GM12878 (cell line): ENCODE measurements at regions not wholly inside any gene's neighbourhood (a gene's known extent, or its start where the extent isn't known, plus 50 kb on each side); places are given as distances from the start of the nearest gene placed in this dataset.

Experiments
- ATAC-seq: fragments of 200-7000 bp; cut with Tn5 transposase; 3 replicates; pipeline ENCODE4 v1.9.1; 2020; ENCODE audit warnings: mild to moderate bottlenecking, moderate library complexity
- BruUV-seq: library from RNA; stranded (reverse); fragments of 400-500 nt; replicated peaks from 2 replicates; lab custom pipeline; 2021; lab: Mats Ljungman, UMichigan
- CTCF ChIA-PET: fragments of 300-600 bp; sonication (Branson Sonifier 250); formaldehyde crosslinking; extraction: SDS; loops from one replicate; lab custom pipeline; 2021; ENCODE audit warnings: inconsistent platforms; lab: Yijun Ruan, JAX
- POLR2A ChIA-PET: fragments of 350-600 bp; formaldehyde crosslinking; extraction: SDS; loops from one replicate; lab custom pipeline; 2021; ENCODE audit warnings: inconsistent platforms; lab: Charles Lee
- RAD21 ChIA-PET: fragments of 300-600 bp; sonication (Branson Sonifier 250); formaldehyde crosslinking; loops from one replicate; lab custom pipeline; 2023; ENCODE audit warnings: antibody characterized with exemption; ENCODE audit not compliant: unreplicated experiment; lab: Charles Lee
- SMC1A ChIA-PET: fragments of 300-600 bp; sonication (Branson Sonifier 250); formaldehyde crosslinking; loops from one replicate; lab custom pipeline; 2023; ENCODE audit not compliant: unreplicated experiment, uncharacterized antibody; lab: Charles Lee
- DNase-seq: peaks from one replicate; pipeline ENCODE4 v3.0.0-alpha.2; 2011; ENCODE audit warnings: low read depth, low spot score
- FAIRE-seq: peaks from 3 replicates; lab custom pipeline; 2011; peaks lifted over from hg19 to GRCh38; lab: Jason Lieb, UNC
- H2AFZ ChIP-seq: 2 replicates; pipeline ENCODE4 v1.6.0; 2011; ENCODE audit warnings: low read depth, low read length, control low read depth; ENCODE audit not compliant: control insufficient read depth
- H3K27ac ChIP-seq: 2 replicates; pipeline ENCODE4 v1.5.1; 2011; ENCODE audit warnings: control low read depth; ENCODE audit not compliant: control insufficient read depth, insufficient read depth
- H3K27me3 ChIP-seq, 2 experiments: replicated peaks in 1 of 2; 2 replicates each; pipeline versions ENCODE4 v1.6.0 to v1.6.1; 2011; ENCODE audit warnings: low read length in 1 of 2; ENCODE audit not compliant: control insufficient read depth in 2 of 2, insufficient read depth in 2 of 2
- H3K36me3 ChIP-seq, 2 experiments: 2 replicates each; pipeline ENCODE4 v1.5.1; 2011; ENCODE audit warnings: low read length in 1 of 2; ENCODE audit not compliant: control insufficient read depth in 2 of 2, insufficient read depth in 2 of 2
- H3K4me1 ChIP-seq: 2 replicates; pipeline ENCODE4 v1.6.1; 2011; ENCODE audit warnings: mild to moderate bottlenecking, low read length, moderate library complexity, mixed read lengths; ENCODE audit not compliant: control insufficient read depth, insufficient read depth
- H3K4me2 ChIP-seq: 2 replicates; pipeline ENCODE4 v1.6.0; 2011; ENCODE audit warnings: control low read depth; ENCODE audit not compliant: control insufficient read depth, insufficient read depth
- H3K4me3 ChIP-seq: fragments of 200-600 bp; sonication (generic); 2 replicates; pipeline ENCODE4 v1.5.1; 2016
- H3K79me2 ChIP-seq: 2 replicates; pipeline ENCODE4 v1.6.0; 2011; ENCODE audit warnings: low read length; ENCODE audit not compliant: control insufficient read depth, insufficient read depth
- H3K9ac ChIP-seq: 2 replicates; pipeline ENCODE4 v1.8.0; 2011; ENCODE audit warnings: low read length, control low read depth, mixed read lengths; ENCODE audit not compliant: control insufficient read depth, insufficient read depth
- H3K9me3 ChIP-seq: replicated peaks from 3 replicates; pipeline ENCODE4 v1.5.1; 2011; ENCODE audit warnings: mild to moderate bottlenecking, low read length; ENCODE audit not compliant: control insufficient read depth, insufficient read depth
- H4K20me1 ChIP-seq: 2 replicates; pipeline ENCODE4 v1.6.0; 2011; ENCODE audit not compliant: control insufficient read depth, insufficient read depth
- IKZF1 ChIP-seq: fragments of 450-650 bp; conservative IDR thresholded peaks from 2 replicates; pipeline ENCODE4 v1.6.1; 2017; ENCODE audit warnings: antibody characterized with exemption, mild to moderate bottlenecking
- MEF2B ChIP-seq: fragments of 450-650 bp; IDR thresholded peaks from 2 replicates; pipeline ENCODE4 v1.6.1; 2018; ENCODE audit warnings: mild to moderate bottlenecking, moderate library complexity; ENCODE audit not compliant: partially characterized antibody, poor library complexity, severe bottlenecking
- WGBS: methylation state at CpG from one replicate; pipeline ENCODE4 v1.1.6; 2016; ENCODE audit warnings: low lambda C conversion rate; ENCODE audit not compliant: insufficient replicate concordance, insufficient coverage; ENCODE audit errors: missing lambda C conversion rate; 5-methylcytosine and 5-hydroxymethylcytosine counted together
- in situ Hi-C: fragments of 300-500 bp; cut with MboI; formaldehyde crosslinking; loops from 9 replicates; pipeline ENCODE4 v1.14.3; 2018; ENCODE audit warnings: mixed read lengths
- intact Hi-C: fragments of 100-400 bp; cut with micrococcal nuclease; formaldehyde crosslinking; loops from one replicate; pipeline ENCODE4 v1.14.2; 2022; ENCODE audit not compliant: unreplicated experiment
- TF ChIP-seq, protein P1 (sequence below): fragments of 450-650 bp; IDR thresholded peaks from 2 replicates; pipeline ENCODE4 v1.6.1; 2017; ENCODE audit warnings: low read depth, mild to moderate bottlenecking, moderate library complexity

- ChIA-PET SMC1A (interaction anchor here (0.7 to 11.0 kb wide), 12 partner anchors 8 to 184 kb away, joined by 3 to 173 read pairs (median 4); no protein-coding TSS in a partner anchor), CTCF (interaction anchor here (0.6 to 4.8 kb wide), 5 partner anchors 32 to 667 kb away, joined by 3 to 25 read pairs (median 16); no protein-coding TSS in a partner anchor), RAD21 (interaction anchor here (0.9 to 7.6 kb wide), 12 partner anchors 24 to 515 kb away, joined by 3 to 172 read pairs (median 4); no protein-coding TSS in a partner anchor), POLR2A (interaction anchor here (0.6 to 4.3 kb wide), 6 partner anchors 31 to 347 kb away, joined by 3 to 27 read pairs (median 3); no protein-coding TSS in a partner anchor)
- Histone ChIP-seq H3K9ac (no peak overlapping the region), H3K4me3 (no peak overlapping the region), H3K4me2 (no peak overlapping the region), H3K4me1 (peaks cover 4% of the 10 kb centered on the region), H3K36me3 (no peaks in the 10 kb centered on the region), H3K27me3 (no peaks in the 10 kb centered on the region), H3K9me3 (no peaks in the 10 kb centered on the region; the same call in 2 of the 3 replicates), H3K79me2 (no peaks in the 10 kb centered on the region), H4K20me1 (no peaks in the 10 kb centered on the region), H3K27ac (peak overlapping the region; percentile 18; the same call in 1 of the 2 replicates), H2AFZ (no peak overlapping the region)
- DNase-seq (no peak), ATAC-seq (no peak), FAIRE-seq (peak; percentile 62)
- intact Hi-C loops (loop anchor here (5.0 to 10.0 kb wide), 2 partner anchors 159 to 728 kb away; no protein-coding TSS in a partner anchor), in situ Hi-C loops (no loop called here)
- no TSS peak for BruUV-seq
- TF ChIP-seq, protein P1, sequence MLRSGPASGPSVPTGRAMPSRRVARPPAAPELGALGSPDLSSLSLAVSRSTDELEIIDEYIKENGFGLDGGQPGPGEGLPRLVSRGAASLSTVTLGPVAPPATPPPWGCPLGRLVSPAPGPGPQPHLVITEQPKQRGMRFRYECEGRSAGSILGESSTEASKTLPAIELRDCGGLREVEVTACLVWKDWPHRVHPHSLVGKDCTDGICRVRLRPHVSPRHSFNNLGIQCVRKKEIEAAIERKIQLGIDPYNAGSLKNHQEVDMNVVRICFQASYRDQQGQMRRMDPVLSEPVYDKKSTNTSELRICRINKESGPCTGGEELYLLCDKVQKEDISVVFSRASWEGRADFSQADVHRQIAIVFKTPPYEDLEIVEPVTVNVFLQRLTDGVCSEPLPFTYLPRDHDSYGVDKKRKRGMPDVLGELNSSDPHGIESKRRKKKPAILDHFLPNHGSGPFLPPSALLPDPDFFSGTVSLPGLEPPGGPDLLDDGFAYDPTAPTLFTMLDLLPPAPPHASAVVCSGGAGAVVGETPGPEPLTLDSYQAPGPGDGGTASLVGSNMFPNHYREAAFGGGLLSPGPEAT: no peak
- TF ChIP-seq MEF2B (peak; percentile 15), IKZF1 (0 out of 2 replicates have a peak, but pooled peaks have one; percentile 18)
- WGBS: 92% methylated on average over 1 of the region's 1 CpG
Measured at GRCh38 chr2:122705746-122706145, 950.3 kb downstream of the TSN start.
